ENCODE measurements at regions not wholly inside any gene's neighbourhood (a gene's known extent, or its start where the extent isn't known, plus 50 kb on each side); places are given as distances from the start of the nearest gene placed in this dataset.

DNA sequence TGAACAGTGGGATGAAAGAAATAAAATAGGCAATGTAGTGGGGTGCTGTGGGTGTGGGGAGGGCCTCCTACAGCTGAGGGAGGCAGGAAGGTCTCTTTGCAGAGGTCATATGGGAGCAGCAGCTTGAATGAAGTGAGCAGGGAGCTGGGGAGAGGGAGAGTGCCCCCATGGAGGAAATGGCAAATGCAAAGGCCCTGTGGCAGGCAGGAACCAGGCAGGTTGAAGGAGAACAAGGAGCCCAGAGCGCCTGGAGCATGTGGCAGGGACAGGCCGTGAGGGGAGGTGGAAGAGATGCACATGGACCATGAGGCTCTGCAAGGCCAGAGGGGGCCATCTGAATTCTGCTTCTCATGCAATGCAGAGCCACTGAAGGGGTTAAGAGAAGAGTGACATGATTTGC lies 191.8 kb downstream of the URI1 start:
- TF ChIP-seq, protein P1, sequence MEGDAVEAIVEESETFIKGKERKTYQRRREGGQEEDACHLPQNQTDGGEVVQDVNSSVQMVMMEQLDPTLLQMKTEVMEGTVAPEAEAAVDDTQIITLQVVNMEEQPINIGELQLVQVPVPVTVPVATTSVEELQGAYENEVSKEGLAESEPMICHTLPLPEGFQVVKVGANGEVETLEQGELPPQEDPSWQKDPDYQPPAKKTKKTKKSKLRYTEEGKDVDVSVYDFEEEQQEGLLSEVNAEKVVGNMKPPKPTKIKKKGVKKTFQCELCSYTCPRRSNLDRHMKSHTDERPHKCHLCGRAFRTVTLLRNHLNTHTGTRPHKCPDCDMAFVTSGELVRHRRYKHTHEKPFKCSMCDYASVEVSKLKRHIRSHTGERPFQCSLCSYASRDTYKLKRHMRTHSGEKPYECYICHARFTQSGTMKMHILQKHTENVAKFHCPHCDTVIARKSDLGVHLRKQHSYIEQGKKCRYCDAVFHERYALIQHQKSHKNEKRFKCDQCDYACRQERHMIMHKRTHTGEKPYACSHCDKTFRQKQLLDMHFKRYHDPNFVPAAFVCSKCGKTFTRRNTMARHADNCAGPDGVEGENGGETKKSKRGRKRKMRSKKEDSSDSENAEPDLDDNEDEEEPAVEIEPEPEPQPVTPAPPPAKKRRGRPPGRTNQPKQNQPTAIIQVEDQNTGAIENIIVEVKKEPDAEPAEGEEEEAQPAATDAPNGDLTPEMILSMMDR (IDR thresholded peaks at IDR 0.05), result no peak
- no peak for DNase-seq (ENCODE audit: low spot score)
- no peak for ATAC-seq (ENCODE audit: low FRiP score)

- DNase-seq (ENCODE audit: low spot score) (no peak), ATAC-seq (ENCODE audit: low FRiP score) (no peak)
- TF ChIP-seq, protein P1 (IDR thresholded peaks at IDR 0.05), result no peak
Observed at GRCh38 chr19:30135093-30135757, 193.2 kb downstream of the URI1 start.

DNA sequence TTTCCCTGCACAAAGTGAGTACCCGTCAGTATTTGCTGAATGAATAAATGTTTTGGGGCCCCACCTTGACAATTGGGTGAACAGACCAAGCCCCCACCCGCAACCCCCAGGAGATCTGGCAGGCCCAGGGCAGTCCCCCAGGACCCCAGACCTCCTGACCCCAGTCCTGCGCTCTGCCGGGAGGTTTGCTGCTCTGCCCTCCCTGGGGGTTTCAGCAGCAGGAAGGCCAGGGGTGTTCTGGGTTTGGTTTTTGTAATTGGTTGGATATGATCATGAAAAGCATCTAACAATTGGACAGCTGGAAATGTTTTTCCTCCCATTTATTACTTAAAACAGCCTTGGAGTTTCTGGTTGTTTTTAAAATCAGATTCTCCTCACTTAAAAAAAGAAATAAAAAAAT lies 193.8 kb downstream of the URI1 start:
- no peak for ATAC-seq (ENCODE audit: low FRiP score)
- DNase-seq (ENCODE audit: low spot score), result no peak
- TF ChIP-seq, protein P1 (IDR thresholded peaks at IDR 0.05), result no peak

DNA sequence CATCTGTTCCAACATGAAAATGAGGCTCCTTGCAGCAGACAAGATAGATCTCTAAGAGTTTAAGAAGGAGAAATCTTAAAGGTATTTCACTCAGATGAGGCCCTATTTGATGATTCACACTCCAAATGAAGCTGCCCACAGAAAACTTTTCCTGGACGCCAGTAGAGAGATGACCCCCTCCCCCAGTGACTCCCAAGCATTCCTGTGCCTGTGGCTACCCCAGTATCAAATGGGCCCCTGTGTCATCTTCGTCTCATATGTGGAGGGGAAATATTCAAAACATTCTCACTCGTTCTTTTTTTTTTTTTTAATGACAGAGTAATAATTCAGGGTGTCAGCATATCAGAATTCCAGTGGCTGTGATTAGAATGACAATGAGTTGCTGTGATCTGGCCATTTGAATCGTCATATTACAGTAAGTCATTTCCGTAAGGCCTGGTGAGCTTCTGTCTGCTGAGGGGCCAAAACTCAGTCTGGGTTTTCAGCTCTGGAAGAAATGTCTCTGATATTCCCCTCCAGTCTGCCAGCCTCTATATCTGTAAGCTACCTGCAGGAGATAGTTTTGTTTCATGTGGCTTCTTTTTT lies 194.7 kb downstream of the URI1 start:
- TF ChIP-seq, protein P1 (IDR thresholded peaks at IDR 0.05), result no peak
- no peak for ATAC-seq (ENCODE audit: low FRiP score)
- DNase-seq (ENCODE audit: low spot score), result no peak

DNA sequence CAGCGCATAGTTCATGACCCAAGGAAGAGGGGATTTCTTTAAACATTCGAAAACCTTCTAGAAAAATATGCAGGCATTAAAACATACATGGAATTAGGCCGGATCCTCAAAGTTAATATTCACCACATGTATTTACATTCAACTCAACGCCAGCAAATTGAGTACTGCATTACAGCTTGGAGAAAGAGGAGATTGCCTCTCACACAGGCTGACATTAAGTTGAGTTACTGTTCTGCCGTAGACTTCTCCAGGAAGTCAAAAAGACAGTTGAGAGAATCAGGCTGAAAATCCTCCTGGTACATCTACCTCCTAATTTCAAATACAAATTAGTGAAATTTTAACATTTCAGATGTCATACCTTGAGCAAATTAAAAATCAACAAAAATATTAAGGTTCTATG lies 195.7 kb downstream of the URI1 start:
- no peak for ATAC-seq (ENCODE audit: low FRiP score)
- no peak for DNase-seq (ENCODE audit: low spot score)
- TF ChIP-seq, protein P1 (IDR thresholded peaks at IDR 0.05), result no peak

DNA sequence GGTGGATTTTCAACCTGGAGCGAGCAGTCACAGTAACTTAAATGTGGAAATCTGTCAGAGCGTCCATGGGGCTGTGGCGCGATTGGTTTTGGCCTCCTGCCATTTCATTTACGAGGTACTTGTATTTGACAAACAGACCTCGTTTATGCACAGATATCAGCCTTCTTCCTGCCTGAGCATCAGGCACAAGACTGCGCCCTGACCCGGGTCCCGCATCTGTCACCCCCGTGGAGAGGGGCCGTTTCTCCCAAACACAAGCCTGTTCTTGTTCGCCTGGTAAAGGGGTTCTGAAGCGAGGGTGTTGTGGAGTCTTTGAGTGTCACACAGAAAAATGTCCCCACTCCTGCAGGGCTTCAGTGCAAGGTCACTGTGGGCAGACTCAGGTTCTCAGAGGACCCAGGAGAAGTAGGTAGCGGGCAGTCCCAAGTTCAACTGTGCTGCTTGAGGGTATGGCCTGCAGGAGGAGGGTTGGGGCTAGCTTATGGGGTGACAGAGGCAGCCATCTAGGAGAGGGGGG lies 202.3 kb downstream of the URI1 start:
- TF ChIP-seq, protein P1 (IDR thresholded peaks at IDR 0.05), result no peak
- ATAC-seq (ENCODE audit: low FRiP score) (no peak), DNase-seq (ENCODE audit: low spot score) (no peak)

DNA sequence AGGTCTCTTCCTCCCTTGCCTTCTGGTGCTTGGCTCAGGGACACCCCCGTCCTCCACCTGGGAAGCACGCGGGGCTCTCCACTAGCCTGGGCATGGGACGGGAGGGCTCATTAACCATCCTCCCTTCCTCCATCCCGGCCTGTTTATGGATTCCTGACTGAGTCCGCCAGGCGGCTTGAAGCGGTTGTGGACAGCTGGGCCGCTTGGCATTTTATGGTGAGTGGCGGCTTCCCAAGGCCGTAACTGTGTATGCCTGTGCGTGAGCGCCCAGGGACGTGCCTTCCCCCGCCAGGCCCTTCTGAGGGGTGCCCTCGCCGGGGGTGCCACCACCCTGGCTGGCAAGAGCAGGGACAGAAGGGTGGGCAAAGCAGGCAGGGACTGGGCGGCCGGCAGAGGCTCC lies 202.8 kb downstream of the URI1 start:
- TF ChIP-seq, protein P1 (IDR thresholded peaks at IDR 0.05), result no peak
- ATAC-seq (ENCODE audit: low FRiP score) (no peak), DNase-seq (ENCODE audit: low spot score) (no peak)

Measured in omental fat pad (tissue), 3 donors.